ENCODE measurements at regions not wholly inside any gene's neighbourhood (a gene's known extent, or its start where the extent isn't known, plus 50 kb on each side); places are given as distances from the start of the nearest gene placed in this dataset.

GRCh38 chr3:178275793-178276192, 260.4 kb upstream of the KCNMB2 start:
- H3K4me3 ChIP-seq (ENCODE audit: low read depth, low read length) = no peak overlapping the region
- TF ChIP-seq CTCF (IDR thresholded peaks at IDR 0.05; ENCODE audit: low read depth, low read length) = no peak

- no peak for TF ChIP-seq CTCF (IDR thresholded peaks at IDR 0.05; ENCODE audit: low read depth, low read length)
- H3K4me3 ChIP-seq (ENCODE audit: low read depth, low read length) = no peak overlapping the region
Observed at GRCh38 chr3:178277605-178278004, 258.6 kb upstream of the KCNMB2 start.

GRCh38 chr3:178283561-178283960, 252.7 kb upstream of the KCNMB2 start:
- no peak for TF ChIP-seq CTCF (IDR thresholded peaks at IDR 0.05; ENCODE audit: low read depth, low read length)
- no peak overlapping the region for H3K4me3 ChIP-seq (ENCODE audit: low read depth, low read length)

GRCh38 chr3:178284181-178284580, 252.1 kb upstream of the KCNMB2 start:
- TF ChIP-seq CTCF (IDR thresholded peaks at IDR 0.05; ENCODE audit: low read depth, low read length) = no peak
- H3K4me3 ChIP-seq (ENCODE audit: low read depth, low read length) = no peak overlapping the region

- TF ChIP-seq CTCF (IDR thresholded peaks at IDR 0.05; ENCODE audit: low read depth, low read length) = no peak
Observed at GRCh38 chr3:178288074-178288473, 248.2 kb upstream of the KCNMB2 start.

GRCh38 chr3:178289544-178290160, 246.6 kb upstream of the KCNMB2 start:
- H3K4me3 ChIP-seq (ENCODE audit: low read depth, low read length) = no peak overlapping the region
- TF ChIP-seq CTCF (IDR thresholded peaks at IDR 0.05; ENCODE audit: low read depth, low read length) = no peak

More at GRCh38 chr3:178288074-178288473, 248.2 kb upstream of the KCNMB2 start:
- H3K4me3 ChIP-seq (ENCODE audit: low read depth, low read length) = no peak overlapping the region

GRCh38 chr3:178291574-178292370, 244.5 kb upstream of the KCNMB2 start:
- H3K4me3 ChIP-seq (ENCODE audit: low read depth, low read length) = no peak overlapping the region
- TF ChIP-seq CTCF (IDR thresholded peaks at IDR 0.05; ENCODE audit: low read depth, low read length) = no peak

Data from WI38 (cell line).